NCI-H1105 (cell line): ENCODE measurements at regions not wholly inside any gene's neighbourhood (a gene's known extent, or its start where the extent isn't known, plus 50 kb on each side); places are given as distances from the start of the nearest gene placed in this dataset.

Source experiments
- DNase-seq: peaks from one replicate; lab custom pipeline; 2025; lab: John Stamatoyannopoulos, UW

GRCh38 chr2:11044201-11044600 lies 111.1 kb upstream of the SLC66A3 start:
- DNase-seq = no peak

- no peak for DNase-seq
Observed at GRCh38 chr2:11045294-11045693, 110.0 kb upstream of the SLC66A3 start.

- DNase-seq = no peak
Observed at GRCh38 chr2:11048335-11049008, 106.8 kb upstream of the SLC66A3 start.

- no peak for DNase-seq
Observed at GRCh38 chr2:11050565-11050964, 104.7 kb upstream of the SLC66A3 start.

GRCh38 chr2:11051280-11051679 lies 104.0 kb upstream of the SLC66A3 start:
- DNase-seq = no peak

- no peak for DNase-seq
Observed at GRCh38 chr2:11053546-11053945, 101.7 kb upstream of the SLC66A3 start.

GRCh38 chr2:11054783-11055678 lies 100.2 kb upstream of the SLC66A3 start:
- DNase-seq = no peak

GRCh38 chr2:11055679-11056215 lies 99.5 kb upstream of the SLC66A3 start:
- DNase-seq = no peak

GRCh38 chr2:11056614-11057013 lies 98.7 kb upstream of the SLC66A3 start:
- peak; percentile 82 for DNase-seq

GRCh38 chr2:11057031-11057430 lies 98.2 kb upstream of the SLC66A3 start:
- DNase-seq = no peak

GRCh38 chr2:11058129-11058528 lies 97.1 kb upstream of the SLC66A3 start:
- DNase-seq = no peak

GRCh38 chr2:11060376-11061169 lies 94.7 kb upstream of the SLC66A3 start:
- DNase-seq = no peak

GRCh38 chr2:11065833-11066485 lies 89.3 kb upstream of the SLC66A3 start:
- no peak for DNase-seq

- DNase-seq = no peak
Observed at GRCh38 chr2:11067221-11068078, 87.8 kb upstream of the SLC66A3 start.

GRCh38 chr2:11068079-11068741 lies 87.1 kb upstream of the SLC66A3 start:
- DNase-seq = no peak

- no peak for DNase-seq
Observed at GRCh38 chr2:11068856-11069526, 86.3 kb upstream of the SLC66A3 start.

- no peak for DNase-seq
Observed at GRCh38 chr2:11069566-11070185, 85.6 kb upstream of the SLC66A3 start.

GRCh38 chr2:11071211-11071610 lies 84.1 kb upstream of the SLC66A3 start:
- DNase-seq = no peak

- DNase-seq = no peak
Observed at GRCh38 chr2:11071939-11072338, 83.3 kb upstream of the SLC66A3 start.
